H9 (cell line): ENCODE measurements at regions not wholly inside any gene's neighbourhood (a gene's known extent, or its start where the extent isn't known, plus 50 kb on each side); places are given as distances from the start of the nearest gene placed in this dataset.
A peak's percentile ranks its signal among the peaks of the same experiment; 100 is the strongest.

Source experiments
- DNase-seq: peaks from one replicate; pipeline ENCODE4 v3.0.0-alpha.2; 2017
- H2AFZ ChIP-seq: one replicate; pipeline ENCODE4 v1.6.1; 2013; ENCODE audit warnings: mild to moderate bottlenecking, low read length, control low read depth, moderate library complexity
- H2AK5ac ChIP-seq: 2 replicates; pipeline ENCODE4 v1.6.1; 2013; ENCODE audit warnings: low read length, control low read depth, mixed read lengths; ENCODE audit not compliant: insufficient read length
- H2BK120ac ChIP-seq: one replicate; pipeline ENCODE4 v1.6.1; 2013; ENCODE audit warnings: low read depth, mild to moderate bottlenecking, low read length, control low read depth, inconsistent platforms; ENCODE audit not compliant: poor library complexity, severe bottlenecking
- H2BK12ac ChIP-seq: 2 replicates; pipeline ENCODE4 v1.6.1; 2013; ENCODE audit warnings: low read length, control low read depth, mixed read lengths, low read depth; ENCODE audit not compliant: insufficient read length
- H2BK15ac ChIP-seq: 2 replicates; pipeline ENCODE4 v1.6.1; 2013; ENCODE audit warnings: low read depth, low read length, control low read depth
- H2BK20ac ChIP-seq: one replicate; pipeline ENCODE4 v1.6.1; 2013; ENCODE audit warnings: low read depth, mild to moderate bottlenecking, low read length, control low read depth, inconsistent platforms; ENCODE audit not compliant: poor library complexity, severe bottlenecking
- H2BK5ac ChIP-seq: 2 replicates; pipeline ENCODE4 v1.6.1; 2013; ENCODE audit warnings: low read length, control low read depth, mixed read lengths; ENCODE audit not compliant: insufficient read length
- H3K14ac ChIP-seq: 2 replicates; pipeline ENCODE4 v1.6.1; 2013; ENCODE audit warnings: low read length, control low read depth; ENCODE audit not compliant: insufficient read depth
- H3K18ac ChIP-seq: 2 replicates; pipeline ENCODE4 v1.6.1; 2013; ENCODE audit warnings: low read depth, mild to moderate bottlenecking, mixed read lengths, low read length, control low read depth; ENCODE audit not compliant: insufficient read length
- H3K23ac ChIP-seq: 2 replicates; pipeline ENCODE4 v1.6.1; 2013; ENCODE audit warnings: low read length, control low read depth, mixed read lengths, low read depth; ENCODE audit not compliant: insufficient read length
- H3K23me2 ChIP-seq: 2 replicates; pipeline ENCODE4 v1.6.1; 2013; ENCODE audit warnings: low read depth, mild to moderate bottlenecking, mixed read lengths, low read length, control low read depth; ENCODE audit not compliant: insufficient read length, poor library complexity, severe bottlenecking
- H3K27ac ChIP-seq: 2 replicates; pipeline ENCODE4 v1.5.1; 2013; ENCODE audit warnings: low read length, control low read depth, mixed read lengths, low read depth; ENCODE audit not compliant: insufficient read length
- H3K27me3 ChIP-seq: 2 replicates; pipeline ENCODE4 v1.6.1; 2013; ENCODE audit warnings: low read length, control low read depth, inconsistent platforms; ENCODE audit not compliant: insufficient read depth
- H3K4ac ChIP-seq: 2 replicates; pipeline ENCODE4 v1.6.1; 2013; ENCODE audit warnings: low read depth, mild to moderate bottlenecking, control low read depth, inconsistent platforms, low read length, moderate library complexity
- H3K4me1 ChIP-seq: 2 replicates; pipeline ENCODE4 v1.6.1; 2013; ENCODE audit warnings: low read length, control low read depth, inconsistent platforms; ENCODE audit not compliant: insufficient read depth
- H3K4me2 ChIP-seq: 2 replicates; pipeline ENCODE4 v1.6.1; 2013; ENCODE audit warnings: low read length, control low read depth, mixed read lengths; ENCODE audit not compliant: insufficient read length, insufficient read depth
- H3K56ac ChIP-seq: 2 replicates; pipeline ENCODE4 v1.6.1; 2013; ENCODE audit warnings: low read depth, mild to moderate bottlenecking, mixed read lengths, low read length, control low read depth; ENCODE audit not compliant: insufficient read length
- H3K79me1 ChIP-seq: 2 replicates; pipeline ENCODE4 v1.6.1; 2013; ENCODE audit warnings: low read depth, mild to moderate bottlenecking, moderate library complexity, low read length, control low read depth, inconsistent platforms; ENCODE audit not compliant: insufficient read depth, poor library complexity, severe bottlenecking
- H3K79me2 ChIP-seq: 2 replicates; pipeline ENCODE4 v1.6.1; 2013; ENCODE audit warnings: low read length, control low read depth, inconsistent platforms; ENCODE audit not compliant: insufficient read depth
- H3K9ac ChIP-seq: 2 replicates; pipeline ENCODE4 v1.6.1; 2013; ENCODE audit warnings: low read length, control low read depth, mixed read lengths; ENCODE audit not compliant: insufficient read length; ENCODE audit errors: extremely low read depth
- H3K9me3 ChIP-seq: one replicate; pipeline ENCODE4 v1.6.1; 2013; ENCODE audit warnings: low read depth, low read length, inconsistent platforms; ENCODE audit not compliant: control insufficient read depth
- H3T11ph ChIP-seq: one replicate; pipeline ENCODE4 v1.6.1; 2013; ENCODE audit warnings: mild to moderate bottlenecking, low read length, control low read depth, inconsistent platforms
- H4K20me1 ChIP-seq: one replicate; pipeline ENCODE4 v1.6.1; 2013; ENCODE audit not compliant: control insufficient read depth, insufficient read length, insufficient read depth
- H4K5ac ChIP-seq: 2 replicates; pipeline ENCODE4 v1.6.1; 2013; ENCODE audit warnings: low read depth, mild to moderate bottlenecking, mixed read lengths, low read length, control low read depth; ENCODE audit not compliant: insufficient read length
- H4K8ac ChIP-seq: replicated peaks from 2 replicates; pipeline ENCODE4 v1.6.1; 2013; ENCODE audit warnings: low read length, control low read depth, mixed read lengths, low read depth; ENCODE audit not compliant: insufficient read length
- H4K91ac ChIP-seq: 2 replicates; pipeline ENCODE4 v1.6.1; 2013; ENCODE audit warnings: low read depth, mild to moderate bottlenecking, moderate library complexity, mixed read lengths, low read length, control low read depth; ENCODE audit not compliant: insufficient read length
- H3K27ac Mint-ChIP-seq, 3 experiments: 2 replicates in 2 of 3; 3 replicates in 1 of 3; pipeline ENCODE4 v1.8.0; 2020 to 2021; ENCODE audit warnings: mixed read lengths in 3 of 3, mild to moderate bottlenecking in 1 of 3, moderate library complexity in 1 of 3
- H3K27me3 Mint-ChIP-seq: 2 replicates; pipeline ENCODE4 v1.8.0; 2021; ENCODE audit warnings: low read depth, mild to moderate bottlenecking, moderate library complexity, mixed read lengths
- H3K36me3 Mint-ChIP-seq, 3 experiments: 2 replicates in 2 of 3; 3 replicates in 1 of 3; pipeline ENCODE4 v1.8.0; 2020 to 2021; ENCODE audit warnings: low read depth in 3 of 3, mixed read lengths in 3 of 3; ENCODE audit not compliant: insufficient read depth in 1 of 3
- H3K4me1 Mint-ChIP-seq, 2 experiments: 2 replicates each; pipeline ENCODE4 v1.8.0; 2020; ENCODE audit warnings: mixed read lengths in 2 of 2
- H3K4me3 Mint-ChIP-seq, 2 experiments: 2 replicates in 1 of 2; 3 replicates in 1 of 2; pipeline ENCODE4 v1.8.0; 2020 to 2021; ENCODE audit warnings: mild to moderate bottlenecking in 2 of 2, mixed read lengths in 2 of 2, moderate library complexity in 1 of 2
- H3K9me3 Mint-ChIP-seq, 2 experiments: 2 replicates in 1 of 2; 3 replicates in 1 of 2; pipeline ENCODE4 v1.8.0; 2020; ENCODE audit warnings: mild to moderate bottlenecking in 2 of 2, mixed read lengths in 2 of 2, moderate library complexity in 1 of 2
- WGBS: extraction: QIAGEN DNeasy Blood & Tissue Kit; methylation state at CpG from one replicate; pipeline ENCODE4 v1.1.7; 2013; ENCODE audit warnings: missing lambda C conversion rate, low lambda C conversion rate, mixed read lengths; ENCODE audit not compliant: insufficient read length; ENCODE audit errors: extremely low coverage; 5-methylcytosine and 5-hydroxymethylcytosine counted together
- TF ChIP-seq, protein P1 (sequence below): fragments of 200-600 bp; sonication (generic); conservative IDR thresholded peaks from 3 replicates; pipeline ENCODE4 v1.8.0; 2021; ENCODE audit warnings: antibody characterized with exemption, mild to moderate bottlenecking

DNA sequence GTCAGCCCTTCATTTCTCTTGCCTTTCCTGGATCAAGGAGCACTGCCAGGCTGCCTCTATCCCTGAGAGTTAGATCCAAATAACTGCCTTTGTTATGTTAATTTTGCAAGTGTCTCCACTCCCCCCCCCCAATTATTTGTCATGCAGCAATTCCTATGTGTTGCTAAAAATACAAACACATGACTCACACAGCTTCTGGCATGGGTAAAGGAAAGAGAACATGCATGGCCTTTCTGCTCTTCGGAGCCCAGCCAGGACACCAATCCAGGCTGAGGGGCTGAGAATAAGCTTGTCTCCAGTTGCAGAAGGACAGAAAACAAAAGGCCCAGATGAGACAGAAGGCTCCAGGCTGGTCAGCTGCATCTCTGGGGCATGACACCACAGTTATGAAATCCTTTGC lies 148.0 kb upstream of the TNRC6C start:
- H2BK120ac ChIP-seq: no peak overlapping the region
- no peaks in the 10 kb centered on the region for H3K79me2 ChIP-seq
- H3T11ph ChIP-seq: no peak overlapping the region
- H3K23me2 ChIP-seq: no peaks in the 10 kb centered on the region
- H4K20me1 ChIP-seq: no peaks in the 10 kb centered on the region
- no peak overlapping the region for H2BK15ac ChIP-seq
- no peaks in the 10 kb centered on the region; a peak in 1 of 5 replicates for H3K9me3 Mint-ChIP-seq
- H3K4me1 Mint-ChIP-seq: peaks cover 5 to 19% of the 10 kb centered on the region in 2 experiments
- peaks cover 0 to 2% (median 0%) of the 10 kb centered on the region in 3 experiments; a peak in 1 of 7 replicates for H3K36me3 Mint-ChIP-seq
- DNase-seq: peak; percentile 64
- no peak overlapping the region for H3K4me2 ChIP-seq
- H3K14ac ChIP-seq: no peak overlapping the region
- H3K27ac ChIP-seq: no peak overlapping the region
- H4K91ac ChIP-seq: no peak overlapping the region
- H3K18ac ChIP-seq: no peak overlapping the region
- no peak overlapping the region for H2BK5ac ChIP-seq
- H4K5ac ChIP-seq: no peak overlapping the region
- H2BK20ac ChIP-seq: no peak overlapping the region
- no peak overlapping the region for H2AFZ ChIP-seq
- H3K79me1 ChIP-seq: no peaks in the 10 kb centered on the region
- no peak overlapping the region for H3K27ac Mint-ChIP-seq
- no peak overlapping the region for H3K23ac ChIP-seq
- no peak overlapping the region for H3K4ac ChIP-seq
- no peak overlapping the region for H2AK5ac ChIP-seq
- no peak overlapping the region for H2BK12ac ChIP-seq
- no CpG with 5 or more reads among the region's 1 CpG for WGBS
- H3K9ac ChIP-seq: no peak overlapping the region
- no peaks in the 10 kb centered on the region for H3K9me3 ChIP-seq
- peaks cover 32% of the 10 kb centered on the region for H3K27me3 Mint-ChIP-seq
- H3K56ac ChIP-seq: no peak overlapping the region
- TF ChIP-seq, protein P1, sequence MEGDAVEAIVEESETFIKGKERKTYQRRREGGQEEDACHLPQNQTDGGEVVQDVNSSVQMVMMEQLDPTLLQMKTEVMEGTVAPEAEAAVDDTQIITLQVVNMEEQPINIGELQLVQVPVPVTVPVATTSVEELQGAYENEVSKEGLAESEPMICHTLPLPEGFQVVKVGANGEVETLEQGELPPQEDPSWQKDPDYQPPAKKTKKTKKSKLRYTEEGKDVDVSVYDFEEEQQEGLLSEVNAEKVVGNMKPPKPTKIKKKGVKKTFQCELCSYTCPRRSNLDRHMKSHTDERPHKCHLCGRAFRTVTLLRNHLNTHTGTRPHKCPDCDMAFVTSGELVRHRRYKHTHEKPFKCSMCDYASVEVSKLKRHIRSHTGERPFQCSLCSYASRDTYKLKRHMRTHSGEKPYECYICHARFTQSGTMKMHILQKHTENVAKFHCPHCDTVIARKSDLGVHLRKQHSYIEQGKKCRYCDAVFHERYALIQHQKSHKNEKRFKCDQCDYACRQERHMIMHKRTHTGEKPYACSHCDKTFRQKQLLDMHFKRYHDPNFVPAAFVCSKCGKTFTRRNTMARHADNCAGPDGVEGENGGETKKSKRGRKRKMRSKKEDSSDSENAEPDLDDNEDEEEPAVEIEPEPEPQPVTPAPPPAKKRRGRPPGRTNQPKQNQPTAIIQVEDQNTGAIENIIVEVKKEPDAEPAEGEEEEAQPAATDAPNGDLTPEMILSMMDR: no peak
- H3K27me3 ChIP-seq: no peaks in the 10 kb centered on the region; the same call in 1 of the 2 replicates
- H3K4me3 Mint-ChIP-seq: no peak overlapping the region
- peaks cover 6% of the 10 kb centered on the region; the same call in 1 of the 2 replicates for H3K4me1 ChIP-seq
- H4K8ac ChIP-seq: no peak overlapping the region
